GM12878 (cell line): ENCODE measurements at regions not wholly inside any gene's neighbourhood (a gene's known extent, or its start where the extent isn't known, plus 50 kb on each side); places are given as distances from the start of the nearest gene placed in this dataset.

Source experiments
- ATAC-seq: fragments of 200-7000 bp; cut with Tn5 transposase; 3 replicates; pipeline ENCODE4 v1.9.1; 2020; ENCODE audit warnings: mild to moderate bottlenecking, moderate library complexity
- BruUV-seq: library from RNA; stranded (reverse); fragments of 400-500 nt; replicated peaks from 2 replicates; lab custom pipeline; 2021; lab: Mats Ljungman, UMichigan
- CTCF ChIA-PET: fragments of 300-600 bp; sonication (Branson Sonifier 250); formaldehyde crosslinking; extraction: SDS; loops from one replicate; lab custom pipeline; 2021; ENCODE audit warnings: inconsistent platforms; lab: Yijun Ruan, JAX
- POLR2A ChIA-PET: fragments of 350-600 bp; formaldehyde crosslinking; extraction: SDS; loops from one replicate; lab custom pipeline; 2021; ENCODE audit warnings: inconsistent platforms; lab: Charles Lee
- RAD21 ChIA-PET: fragments of 300-600 bp; sonication (Branson Sonifier 250); formaldehyde crosslinking; loops from one replicate; lab custom pipeline; 2023; ENCODE audit warnings: antibody characterized with exemption; ENCODE audit not compliant: unreplicated experiment; lab: Charles Lee
- SMC1A ChIA-PET: fragments of 300-600 bp; sonication (Branson Sonifier 250); formaldehyde crosslinking; loops from one replicate; lab custom pipeline; 2023; ENCODE audit not compliant: unreplicated experiment, uncharacterized antibody; lab: Charles Lee
- DNase-seq: peaks from one replicate; pipeline ENCODE4 v3.0.0-alpha.2; 2011; ENCODE audit warnings: low read depth, low spot score
- FAIRE-seq: peaks from 3 replicates; lab custom pipeline; 2011; peaks lifted over from hg19 to GRCh38; lab: Jason Lieb, UNC
- H2AFZ ChIP-seq: 2 replicates; pipeline ENCODE4 v1.6.0; 2011; ENCODE audit warnings: low read depth, low read length, control low read depth; ENCODE audit not compliant: control insufficient read depth
- H3K27ac ChIP-seq: 2 replicates; pipeline ENCODE4 v1.5.1; 2011; ENCODE audit warnings: control low read depth; ENCODE audit not compliant: control insufficient read depth, insufficient read depth
- H3K27me3 ChIP-seq, 2 experiments: replicated peaks in 1 of 2; 2 replicates each; pipeline versions ENCODE4 v1.6.0 to v1.6.1; 2011; ENCODE audit warnings: low read length in 1 of 2; ENCODE audit not compliant: control insufficient read depth in 2 of 2, insufficient read depth in 2 of 2
- H3K36me3 ChIP-seq, 2 experiments: 2 replicates each; pipeline ENCODE4 v1.5.1; 2011; ENCODE audit warnings: low read length in 1 of 2; ENCODE audit not compliant: control insufficient read depth in 2 of 2, insufficient read depth in 2 of 2
- H3K4me1 ChIP-seq: 2 replicates; pipeline ENCODE4 v1.6.1; 2011; ENCODE audit warnings: mild to moderate bottlenecking, low read length, moderate library complexity, mixed read lengths; ENCODE audit not compliant: control insufficient read depth, insufficient read depth
- H3K4me2 ChIP-seq: 2 replicates; pipeline ENCODE4 v1.6.0; 2011; ENCODE audit warnings: control low read depth; ENCODE audit not compliant: control insufficient read depth, insufficient read depth
- H3K4me3 ChIP-seq: fragments of 200-600 bp; sonication (generic); 2 replicates; pipeline ENCODE4 v1.5.1; 2016
- H3K79me2 ChIP-seq: 2 replicates; pipeline ENCODE4 v1.6.0; 2011; ENCODE audit warnings: low read length; ENCODE audit not compliant: control insufficient read depth, insufficient read depth
- H3K9ac ChIP-seq: 2 replicates; pipeline ENCODE4 v1.8.0; 2011; ENCODE audit warnings: low read length, control low read depth, mixed read lengths; ENCODE audit not compliant: control insufficient read depth, insufficient read depth
- H3K9me3 ChIP-seq: replicated peaks from 3 replicates; pipeline ENCODE4 v1.5.1; 2011; ENCODE audit warnings: mild to moderate bottlenecking, low read length; ENCODE audit not compliant: control insufficient read depth, insufficient read depth
- H4K20me1 ChIP-seq: 2 replicates; pipeline ENCODE4 v1.6.0; 2011; ENCODE audit not compliant: control insufficient read depth, insufficient read depth
- CBX5 ChIP-seq: sonication (generic); IDR thresholded peaks from 2 replicates; pipeline ENCODE4 v1.6.1; 2016; ENCODE audit warnings: low read depth, moderate library complexity, mild to moderate bottlenecking, inconsistent platforms
- CHD4 ChIP-seq: fragments of 200-600 bp; sonication (generic); IDR thresholded peaks from 2 replicates; pipeline ENCODE4 v1.6.1; 2016; ENCODE audit warnings: mild to moderate bottlenecking
- EP300 ChIP-seq, 2 experiments: fragments of 150-350 bp in 1 of 2; IDR thresholded peaks; 2 replicates each; pipeline ENCODE4 v1.6.1; 2011 to 2012; ENCODE audit warnings: low read depth in 2 of 2, low read length in 2 of 2, borderline replicate concordance in 1 of 2, improper control_type of control experiment in 1 of 2, inconsistent platforms in 1 of 2; ENCODE audit not compliant: control insufficient read depth in 1 of 2
- EZH2 ChIP-seq: IDR thresholded peaks from 2 replicates; pipeline ENCODE4 v1.6.1; 2012; ENCODE audit warnings: low read depth, mild to moderate bottlenecking, control low read depth, inconsistent platforms, low read length, borderline replicate concordance; ENCODE audit not compliant: control insufficient read depth
- JUND ChIP-seq: IDR thresholded peaks from 2 replicates; pipeline ENCODE4 v1.6.1; 2012; ENCODE audit warnings: low read depth, mild to moderate bottlenecking, low read length, improper control_type of control experiment, moderate library complexity
- MEF2A ChIP-seq: IDR thresholded peaks from 2 replicates; pipeline ENCODE4 v1.6.1; 2011; ENCODE audit warnings: low read depth, mild to moderate bottlenecking, low read length, moderate library complexity; ENCODE audit not compliant: insufficient read depth
- NFXL1 ChIP-seq: fragments of 450-650 bp; IDR thresholded peaks from 2 replicates; pipeline ENCODE4 v1.6.1; 2017; ENCODE audit warnings: antibody characterized with exemption, mild to moderate bottlenecking, borderline replicate concordance
- RELA ChIP-seq: fragments of 450-650 bp; IDR thresholded peaks from 2 replicates; pipeline ENCODE4 v1.8.0; 2014; ENCODE audit warnings: borderline replicate concordance; ENCODE audit not compliant: partially characterized antibody
- SREBF1 ChIP-seq: IDR thresholded peaks from 2 replicates; pipeline ENCODE4 v1.6.1; 2012; ENCODE audit warnings: mild to moderate bottlenecking, low read length
- SUPT20H ChIP-seq: IDR thresholded peaks from 2 replicates; pipeline ENCODE4 v1.6.1; 2011; ENCODE audit warnings: low read depth, mild to moderate bottlenecking, low read length, moderate library complexity, borderline replicate concordance; ENCODE audit not compliant: control insufficient read depth
- SUZ12 ChIP-seq: fragments of 200-600 bp; sonication (generic); IDR thresholded peaks from one replicate; pipeline ENCODE4 v1.6.1; 2018; ENCODE audit warnings: antibody characterized with exemption, mild to moderate bottlenecking; ENCODE audit not compliant: unreplicated experiment
- WRNIP1 ChIP-seq: IDR thresholded peaks from 2 replicates; pipeline ENCODE4 v1.6.1; 2011; ENCODE audit warnings: low read depth, low read length, improper control_type of control experiment, borderline replicate concordance
- ZNF24 ChIP-seq: fragments of 450-650 bp; IDR thresholded peaks from 2 replicates; pipeline ENCODE4 v1.6.1; 2017; ENCODE audit warnings: antibody characterized with exemption, mild to moderate bottlenecking
- in situ Hi-C: fragments of 300-500 bp; cut with MboI; formaldehyde crosslinking; loops from 9 replicates; pipeline ENCODE4 v1.14.3; 2018; ENCODE audit warnings: mixed read lengths
- intact Hi-C: fragments of 100-400 bp; cut with micrococcal nuclease; formaldehyde crosslinking; loops from one replicate; pipeline ENCODE4 v1.14.2; 2022; ENCODE audit not compliant: unreplicated experiment
- TF ChIP-seq, protein P1 (sequence below): IDR thresholded peaks from 2 replicates; pipeline ENCODE4 v1.6.1; 2011; ENCODE audit warnings: low read depth, mild to moderate bottlenecking, low read length, moderate library complexity, borderline replicate concordance; ENCODE audit errors: extremely low read depth
- TF ChIP-seq, protein P2 (sequence below): fragments of 450-650 bp; formaldehyde crosslinking; IDR thresholded peaks from 2 replicates; pipeline ENCODE4 v1.4.0; 2020; ENCODE audit warnings: mild to moderate bottlenecking, moderate library complexity
- TF ChIP-seq, protein P3 (sequence below): fragments of 450-650 bp; IDR thresholded peaks from 2 replicates; pipeline ENCODE4 v1.6.1; 2017; ENCODE audit warnings: mild to moderate bottlenecking

DNA sequence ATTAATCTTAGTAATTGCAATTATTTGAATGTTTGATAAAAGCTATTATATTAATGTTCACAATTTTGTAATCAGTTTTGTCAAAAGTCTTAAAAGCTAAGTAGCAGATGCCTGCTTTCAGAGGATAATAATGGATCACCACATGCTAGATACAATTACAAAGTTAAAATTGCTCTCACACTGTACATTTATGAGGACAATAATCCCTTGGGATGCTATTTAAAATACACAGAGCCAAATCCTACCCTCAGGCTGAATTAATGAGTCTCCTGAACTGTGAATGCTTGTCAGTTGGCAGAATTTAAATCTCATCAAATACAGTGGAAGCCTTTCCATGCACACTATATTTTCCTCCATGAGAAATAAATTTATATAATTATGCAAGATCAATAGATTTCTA is 153.3 kb upstream of the SYNCRIP start:
- Histone ChIP-seq H3K4me3 (no peak overlapping the region), H3K27ac (no peak overlapping the region), H2AFZ (no peak overlapping the region), H3K4me1 (no peaks in the 10 kb centered on the region), H3K9me3 (no peaks in the 10 kb centered on the region), H3K36me3 (no peaks in the 10 kb centered on the region), H3K27me3 (no peaks in the 10 kb centered on the region), H3K9ac (no peak overlapping the region), H4K20me1 (no peaks in the 10 kb centered on the region), H3K79me2 (no peaks in the 10 kb centered on the region), H3K4me2 (no peak overlapping the region)
- intact Hi-C loops = no loop called here
- ChIA-PET POLR2A (no interaction called here), SMC1A (no interaction called here), RAD21 (no interaction called here), CTCF (no interaction called here)
- FAIRE-seq (no peak), DNase-seq (no peak), ATAC-seq (no peak)
- TF ChIP-seq, protein P1, sequence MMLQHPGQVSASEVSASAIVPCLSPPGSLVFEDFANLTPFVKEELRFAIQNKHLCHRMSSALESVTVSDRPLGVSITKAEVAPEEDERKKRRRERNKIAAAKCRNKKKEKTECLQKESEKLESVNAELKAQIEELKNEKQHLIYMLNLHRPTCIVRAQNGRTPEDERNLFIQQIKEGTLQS = no peak
- TF ChIP-seq EZH2 (no peak), CHD4 (no peak), SREBF1 (no peak), SUZ12 (no peak), NFXL1 (no peak), WRNIP1 (no peak), CBX5 (no peak), ZNF24 (no peak), JUND (no peak), RELA (no peak), SUPT20H (no peak), MEF2A (no peak), EP300 (IDR thresholded peaks at IDR 0.05; ENCODE audit: borderline replicate concordance in 1 of 2, control insufficient read depth in 1 of 2, low read depth in 2 of 2, low read length in 2 of 2) (no peak)
- TF ChIP-seq, protein P2, sequence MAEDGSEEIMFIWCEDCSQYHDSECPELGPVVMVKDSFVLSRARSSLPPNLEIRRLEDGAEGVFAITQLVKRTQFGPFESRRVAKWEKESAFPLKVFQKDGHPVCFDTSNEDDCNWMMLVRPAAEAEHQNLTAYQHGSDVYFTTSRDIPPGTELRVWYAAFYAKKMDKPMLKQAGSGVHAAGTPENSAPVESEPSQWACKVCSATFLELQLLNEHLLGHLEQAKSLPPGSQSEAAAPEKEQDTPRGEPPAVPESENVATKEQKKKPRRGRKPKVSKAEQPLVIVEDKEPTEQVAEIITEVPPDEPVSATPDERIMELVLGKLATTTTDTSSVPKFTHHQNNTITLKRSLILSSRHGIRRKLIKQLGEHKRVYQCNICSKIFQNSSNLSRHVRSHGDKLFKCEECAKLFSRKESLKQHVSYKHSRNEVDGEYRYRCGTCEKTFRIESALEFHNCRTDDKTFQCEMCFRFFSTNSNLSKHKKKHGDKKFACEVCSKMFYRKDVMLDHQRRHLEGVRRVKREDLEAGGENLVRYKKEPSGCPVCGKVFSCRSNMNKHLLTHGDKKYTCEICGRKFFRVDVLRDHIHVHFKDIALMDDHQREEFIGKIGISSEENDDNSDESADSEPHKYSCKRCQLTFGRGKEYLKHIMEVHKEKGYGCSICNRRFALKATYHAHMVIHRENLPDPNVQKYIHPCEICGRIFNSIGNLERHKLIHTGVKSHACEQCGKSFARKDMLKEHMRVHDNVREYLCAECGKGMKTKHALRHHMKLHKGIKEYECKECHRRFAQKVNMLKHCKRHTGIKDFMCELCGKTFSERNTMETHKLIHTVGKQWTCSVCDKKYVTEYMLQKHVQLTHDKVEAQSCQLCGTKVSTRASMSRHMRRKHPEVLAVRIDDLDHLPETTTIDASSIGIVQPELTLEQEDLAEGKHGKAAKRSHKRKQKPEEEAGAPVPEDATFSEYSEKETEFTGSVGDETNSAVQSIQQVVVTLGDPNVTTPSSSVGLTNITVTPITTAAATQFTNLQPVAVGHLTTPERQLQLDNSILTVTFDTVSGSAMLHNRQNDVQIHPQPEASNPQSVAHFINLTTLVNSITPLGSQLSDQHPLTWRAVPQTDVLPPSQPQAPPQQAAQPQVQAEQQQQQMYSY (CRISPR knock-in tag) = no peak
- TF ChIP-seq, protein P3, sequence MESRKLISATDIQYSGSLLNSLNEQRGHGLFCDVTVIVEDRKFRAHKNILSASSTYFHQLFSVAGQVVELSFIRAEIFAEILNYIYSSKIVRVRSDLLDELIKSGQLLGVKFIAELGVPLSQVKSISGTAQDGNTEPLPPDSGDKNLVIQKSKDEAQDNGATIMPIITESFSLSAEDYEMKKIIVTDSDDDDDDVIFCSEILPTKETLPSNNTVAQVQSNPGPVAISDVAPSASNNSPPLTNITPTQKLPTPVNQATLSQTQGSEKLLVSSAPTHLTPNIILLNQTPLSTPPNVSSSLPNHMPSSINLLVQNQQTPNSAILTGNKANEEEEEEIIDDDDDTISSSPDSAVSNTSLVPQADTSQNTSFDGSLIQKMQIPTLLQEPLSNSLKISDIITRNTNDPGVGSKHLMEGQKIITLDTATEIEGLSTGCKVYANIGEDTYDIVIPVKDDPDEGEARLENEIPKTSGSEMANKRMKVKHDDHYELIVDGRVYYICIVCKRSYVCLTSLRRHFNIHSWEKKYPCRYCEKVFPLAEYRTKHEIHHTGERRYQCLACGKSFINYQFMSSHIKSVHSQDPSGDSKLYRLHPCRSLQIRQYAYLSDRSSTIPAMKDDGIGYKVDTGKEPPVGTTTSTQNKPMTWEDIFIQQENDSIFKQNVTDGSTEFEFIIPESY = no peak
- BruUV-seq = no TSS peak
- in situ Hi-C loops = no loop called here
